Activated CD4-positive, alpha-beta T cell treated with anti-CD3 and anti-CD28 coated beads, Interleukin-2, amount 10 ng/mL, durations not matched to agents 7 days and 5 days (primary cell): ENCODE measurements at regions not wholly inside any gene's neighbourhood (a gene's known extent, or its start where the extent isn't known, plus 50 kb on each side); places are given as distances from the start of the nearest gene placed in this dataset.

Source experiments
- CTCF ChIA-PET: fragments of 350-600 bp; sonication (Branson Sonifier 250); formaldehyde crosslinking; loops from one replicate; lab custom pipeline; 2021; ENCODE audit warnings: antibody characterized with exemption; lab: Charles Lee
- POLR2A ChIA-PET: fragments of 350-600 bp; sonication (Branson Sonifier 250); formaldehyde crosslinking; loops from one replicate; lab custom pipeline; 2021; ENCODE audit warnings: antibody characterized with exemption; lab: Charles Lee
- DNase-seq: peaks from one replicate; pipeline ENCODE4 v3.0.0-alpha.2; 2020
- H3K27ac Mint-ChIP-seq: one replicate; pipeline ENCODE4 v1.8.0; 2021; ENCODE audit warnings: mild to moderate bottlenecking, moderate library complexity, mixed read lengths
- H3K27me3 Mint-ChIP-seq: one replicate; pipeline ENCODE4 v1.8.0; 2021; ENCODE audit warnings: mixed read lengths
- H3K36me3 Mint-ChIP-seq: one replicate; pipeline ENCODE4 v1.8.0; 2021; ENCODE audit warnings: low read depth, mixed read lengths
- H3K4me1 Mint-ChIP-seq: one replicate; pipeline ENCODE4 v1.8.0; 2021; ENCODE audit warnings: mixed read lengths
- H3K4me3 Mint-ChIP-seq: one replicate; pipeline ENCODE4 v1.8.0; 2021; ENCODE audit warnings: mild to moderate bottlenecking, moderate library complexity, mixed read lengths
- H3K9me3 Mint-ChIP-seq: one replicate; pipeline ENCODE4 v1.8.0; 2021; ENCODE audit warnings: mixed read lengths

GRCh38 chr5:3323144-3323543 is 272.5 kb upstream of the IRX1 start:
- Mint-ChIP-seq H3K9me3 (peaks cover 10% of the 10 kb centered on the region), H3K4me1 (no peaks in the 10 kb centered on the region), H3K4me3 (no peak overlapping the region), H3K27ac (no peak overlapping the region), H3K27me3 (no peaks in the 10 kb centered on the region), H3K36me3 (no peaks in the 10 kb centered on the region)
- CTCF ChIA-PET, result no interaction called here
- DNase-seq, result no peak
- POLR2A ChIA-PET, result no interaction called here

GRCh38 chr5:3322642-3323041 is 273.0 kb upstream of the IRX1 start:
- Mint-ChIP-seq H3K4me3 (no peak overlapping the region), H3K4me1 (no peaks in the 10 kb centered on the region), H3K36me3 (no peaks in the 10 kb centered on the region), H3K27ac (no peak overlapping the region), H3K27me3 (no peaks in the 10 kb centered on the region), H3K9me3 (peaks cover 10% of the 10 kb centered on the region)
- ChIA-PET POLR2A (no interaction called here), CTCF (no interaction called here)
- DNase-seq, result no peak

- ChIA-PET CTCF (no interaction called here), POLR2A (no interaction called here)
- no peak for DNase-seq
- no peaks in the 10 kb centered on the region for H3K4me1 Mint-ChIP-seq
- no peak overlapping the region for H3K27ac Mint-ChIP-seq
- no peaks in the 10 kb centered on the region for H3K27me3 Mint-ChIP-seq
- H3K4me3 Mint-ChIP-seq, result no peak overlapping the region
- H3K36me3 Mint-ChIP-seq, result no peaks in the 10 kb centered on the region
- peaks cover 10% of the 10 kb centered on the region for H3K9me3 Mint-ChIP-seq
Measured at GRCh38 chr5:3321923-3322322, 273.7 kb upstream of the IRX1 start.

GRCh38 chr5:3321119-3321760 is 274.4 kb upstream of the IRX1 start:
- Mint-ChIP-seq H3K27me3 (no peaks in the 10 kb centered on the region), H3K36me3 (no peaks in the 10 kb centered on the region), H3K9me3 (peaks cover 6% of the 10 kb centered on the region), H3K4me3 (no peak overlapping the region), H3K4me1 (no peaks in the 10 kb centered on the region), H3K27ac (no peak overlapping the region)
- ChIA-PET CTCF (interaction anchor here (0.6 kb wide), 1 partner anchor 1060 kb away, joined by 3 read pairs; no protein-coding TSS in a partner anchor), POLR2A (no interaction called here)
- DNase-seq, result no peak

GRCh38 chr5:3320317-3320875 is 275.2 kb upstream of the IRX1 start:
- POLR2A ChIA-PET, result no interaction called here
- Mint-ChIP-seq H3K9me3 (peaks cover 4% of the 10 kb centered on the region), H3K27ac (no peak overlapping the region), H3K36me3 (no peaks in the 10 kb centered on the region), H3K4me1 (no peaks in the 10 kb centered on the region), H3K4me3 (no peak overlapping the region), H3K27me3 (no peaks in the 10 kb centered on the region)
- no peak for DNase-seq
- CTCF ChIA-PET, result interaction anchor here (0.6 kb wide), 1 partner anchor 1060 kb away, joined by 3 read pairs; no protein-coding TSS in a partner anchor

GRCh38 chr5:3317051-3317795 is 278.4 kb upstream of the IRX1 start:
- Mint-ChIP-seq H3K4me1 (no peaks in the 10 kb centered on the region), H3K9me3 (no peaks in the 10 kb centered on the region), H3K36me3 (no peaks in the 10 kb centered on the region), H3K27me3 (no peaks in the 10 kb centered on the region), H3K4me3 (no peak overlapping the region), H3K27ac (no peak overlapping the region)
- POLR2A ChIA-PET, result no interaction called here
- no peak for DNase-seq
- CTCF ChIA-PET, result interaction anchor here (0.5 kb wide), 1 partner anchor 594 kb away, joined by 4 read pairs; no protein-coding TSS in a partner anchor

- no peaks in the 10 kb centered on the region for H3K36me3 Mint-ChIP-seq
- ChIA-PET POLR2A (no interaction called here), CTCF (no interaction called here)
- no peaks in the 10 kb centered on the region for H3K9me3 Mint-ChIP-seq
- H3K4me1 Mint-ChIP-seq, result no peaks in the 10 kb centered on the region
- H3K4me3 Mint-ChIP-seq, result no peak overlapping the region
- H3K27me3 Mint-ChIP-seq, result no peaks in the 10 kb centered on the region
- H3K27ac Mint-ChIP-seq, result no peak overlapping the region
- DNase-seq, result no peak
Measured at GRCh38 chr5:3313569-3313968, 282.1 kb upstream of the IRX1 start.

GRCh38 chr5:3312299-3312698 is 283.3 kb upstream of the IRX1 start:
- Mint-ChIP-seq H3K4me3 (no peak overlapping the region), H3K36me3 (no peaks in the 10 kb centered on the region), H3K27ac (no peak overlapping the region), H3K9me3 (peaks cover 3% of the 10 kb centered on the region), H3K27me3 (no peaks in the 10 kb centered on the region), H3K4me1 (no peaks in the 10 kb centered on the region)
- no peak for DNase-seq
- CTCF ChIA-PET, result no interaction called here
- POLR2A ChIA-PET, result no interaction called here

- no peaks in the 10 kb centered on the region for H3K4me1 Mint-ChIP-seq
- H3K9me3 Mint-ChIP-seq, result peaks cover 5% of the 10 kb centered on the region
- no peak overlapping the region for H3K27ac Mint-ChIP-seq
- no peak overlapping the region for H3K4me3 Mint-ChIP-seq
- no peaks in the 10 kb centered on the region for H3K36me3 Mint-ChIP-seq
- no peaks in the 10 kb centered on the region for H3K27me3 Mint-ChIP-seq
- ChIA-PET POLR2A (no interaction called here), CTCF (no interaction called here)
- no peak for DNase-seq
Measured at GRCh38 chr5:3311433-3311832, 284.2 kb upstream of the IRX1 start.

- no peak overlapping the region for H3K27ac Mint-ChIP-seq
- no peak overlapping the region for H3K4me3 Mint-ChIP-seq
- ChIA-PET CTCF (no interaction called here), POLR2A (no interaction called here)
- H3K9me3 Mint-ChIP-seq, result peaks cover 5% of the 10 kb centered on the region
- H3K4me1 Mint-ChIP-seq, result no peaks in the 10 kb centered on the region
- DNase-seq, result no peak
- no peaks in the 10 kb centered on the region for H3K27me3 Mint-ChIP-seq
- H3K36me3 Mint-ChIP-seq, result no peaks in the 10 kb centered on the region
Measured at GRCh38 chr5:3310541-3311261, 284.9 kb upstream of the IRX1 start.

- CTCF ChIA-PET, result no interaction called here
Measured at GRCh38 chr5:3309538-3309937, 286.1 kb upstream of the IRX1 start.

GRCh38 chr5:3307982-3308621 is 287.5 kb upstream of the IRX1 start:
- no peak overlapping the region for H3K27ac Mint-ChIP-seq
- DNase-seq, result no peak
- H3K4me1 Mint-ChIP-seq, result no peaks in the 10 kb centered on the region
- no peaks in the 10 kb centered on the region for H3K27me3 Mint-ChIP-seq
- no peak overlapping the region for H3K4me3 Mint-ChIP-seq
- peaks cover 5% of the 10 kb centered on the region for H3K9me3 Mint-ChIP-seq
- no peaks in the 10 kb centered on the region for H3K36me3 Mint-ChIP-seq
- ChIA-PET CTCF (interaction anchor here (1.1 kb wide), 1 partner anchor 23 kb away, joined by 3 read pairs; no protein-coding TSS in a partner anchor), POLR2A (no interaction called here)

More at GRCh38 chr5:3309538-3309937, 286.1 kb upstream of the IRX1 start:
- no peaks in the 10 kb centered on the region for H3K4me1 Mint-ChIP-seq
- no peak overlapping the region for H3K27ac Mint-ChIP-seq
- no peaks in the 10 kb centered on the region for H3K27me3 Mint-ChIP-seq
- no peak for DNase-seq
- POLR2A ChIA-PET, result no interaction called here
- H3K9me3 Mint-ChIP-seq, result peaks cover 5% of the 10 kb centered on the region
- no peaks in the 10 kb centered on the region for H3K36me3 Mint-ChIP-seq
- no peak overlapping the region for H3K4me3 Mint-ChIP-seq
